ENCODE measurements at regions not wholly inside any gene's neighbourhood (a gene's known extent, or its start where the extent isn't known, plus 50 kb on each side); places are given as distances from the start of the nearest gene placed in this dataset.

- no peak for DNase-seq (ENCODE audit: low spot score)
- TF ChIP-seq YY1 (IDR thresholded peaks at IDR 0.05), result no peak
- no peak for TF ChIP-seq GABPA (IDR thresholded peaks at IDR 0.05 in 1 of 2, conservative IDR thresholded peaks at IDR 0.05 in 1 of 2)
- TF ChIP-seq RAD21 (IDR thresholded peaks at IDR 0.05), result no peak
- TF ChIP-seq JUND (IDR thresholded peaks at IDR 0.05), result no peak
- TF ChIP-seq FOXA1 (IDR thresholded peaks at IDR 0.05), result no peak
- no peak for TF ChIP-seq HNF4G (IDR thresholded peaks at IDR 0.05)
- no peak for TF ChIP-seq TAF1 (conservative IDR thresholded peaks at IDR 0.05)
- no peak for TF ChIP-seq MAX (IDR thresholded peaks at IDR 0.05)
- TF ChIP-seq RXRA (IDR thresholded peaks at IDR 0.05), result no peak
- no peak overlapping the region for H3K4me3 ChIP-seq (ENCODE audit: low read depth in 1 of 3, low read length in 3 of 3)
- H3K9me3 ChIP-seq (ENCODE audit: control insufficient read depth in 4 of 4, low read length in 3 of 4), result no peaks in the 10 kb centered on the region
- 63% methylated on average over 6 of the region's 6 CpGs for WGBS
- no peaks in the 10 kb centered on the region for H3K27me3 ChIP-seq (ENCODE audit: control insufficient read depth in 4 of 4, insufficient read depth in 4 of 4, low read length in 3 of 4)
- no peak overlapping the region for H3K27ac ChIP-seq (ENCODE audit: low read depth in 1 of 2, low read length in 2 of 2)
- H3K9ac ChIP-seq (ENCODE audit: low read depth in 1 of 2, low read length in 2 of 2), result no peak overlapping the region
- H3K36me3 ChIP-seq (ENCODE audit: control insufficient read depth in 4 of 4, insufficient read depth in 3 of 4, low read depth in 1 of 4, low read length in 3 of 4), result no peaks in the 10 kb centered on the region
- no peaks in the 10 kb centered on the region for H3K4me1 ChIP-seq (ENCODE audit: control insufficient read depth in 4 of 4, insufficient read depth in 4 of 4, low read length in 3 of 4)
Observed at GRCh38 chr14:101687756-101688546, 73.6 kb upstream of the PPP2R5C start.

GRCh38 chr14:101689039-101689501, 72.4 kb upstream of the PPP2R5C start:
- H3K9me3 ChIP-seq (ENCODE audit: control insufficient read depth in 4 of 4, low read length in 3 of 4), result no peaks in the 10 kb centered on the region

More at GRCh38 chr14:101689039-101689501, 72.4 kb upstream of the PPP2R5C start:
- no peak overlapping the region for H3K27ac ChIP-seq (ENCODE audit: low read depth in 1 of 2, low read length in 2 of 2)
- H3K36me3 ChIP-seq (ENCODE audit: control insufficient read depth in 4 of 4, insufficient read depth in 3 of 4, low read depth in 1 of 4, low read length in 3 of 4), result no peaks in the 10 kb centered on the region
- no peaks in the 10 kb centered on the region for H3K27me3 ChIP-seq (ENCODE audit: control insufficient read depth in 4 of 4, insufficient read depth in 4 of 4, low read length in 3 of 4)
- no peak overlapping the region for H3K4me3 ChIP-seq (ENCODE audit: low read depth in 1 of 3, low read length in 3 of 3)
- DNase-seq (ENCODE audit: low spot score), result no peak
- no peaks in the 10 kb centered on the region for H3K4me1 ChIP-seq (ENCODE audit: control insufficient read depth in 4 of 4, insufficient read depth in 4 of 4, low read length in 3 of 4)
- TF ChIP-seq EGR1 (IDR thresholded peaks at IDR 0.05; ENCODE audit: low read depth in 2 of 2), result no peak
- TF ChIP-seq NR2F2 (IDR thresholded peaks at IDR 0.05), result no peak
- no peak for TF ChIP-seq HNF4A (conservative IDR thresholded peaks at IDR 0.05)
- TF ChIP-seq REST (IDR thresholded peaks at IDR 0.05), result no peak
- TF ChIP-seq FOXA2 (IDR thresholded peaks at IDR 0.05), result no peak
- no peak for TF ChIP-seq ZBTB33 (IDR thresholded peaks at IDR 0.05)
- TF ChIP-seq GABPA (IDR thresholded peaks at IDR 0.05 in 1 of 2, conservative IDR thresholded peaks at IDR 0.05 in 1 of 2), result no peak
- no peak for TF ChIP-seq TAF1 (conservative IDR thresholded peaks at IDR 0.05)
- TF ChIP-seq ATF3 (IDR thresholded peaks at IDR 0.05), result no peak
- no peak for TF ChIP-seq HNF4G (IDR thresholded peaks at IDR 0.05)
- no peak for TF ChIP-seq CTCF (IDR thresholded peaks at IDR 0.05; ENCODE audit: low read depth, low read length, missing input control)
- TF ChIP-seq MAX (IDR thresholded peaks at IDR 0.05), result no peak
- WGBS, result 94% methylated on average over 25 of the region's 25 CpGs
- H3K9ac ChIP-seq (ENCODE audit: low read depth in 1 of 2, low read length in 2 of 2), result no peak overlapping the region
